ENCODE measurements at regions not wholly inside any gene's neighbourhood (a gene's known extent, or its start where the extent isn't known, plus 50 kb on each side); places are given as distances from the start of the nearest gene placed in this dataset.

DNA sequence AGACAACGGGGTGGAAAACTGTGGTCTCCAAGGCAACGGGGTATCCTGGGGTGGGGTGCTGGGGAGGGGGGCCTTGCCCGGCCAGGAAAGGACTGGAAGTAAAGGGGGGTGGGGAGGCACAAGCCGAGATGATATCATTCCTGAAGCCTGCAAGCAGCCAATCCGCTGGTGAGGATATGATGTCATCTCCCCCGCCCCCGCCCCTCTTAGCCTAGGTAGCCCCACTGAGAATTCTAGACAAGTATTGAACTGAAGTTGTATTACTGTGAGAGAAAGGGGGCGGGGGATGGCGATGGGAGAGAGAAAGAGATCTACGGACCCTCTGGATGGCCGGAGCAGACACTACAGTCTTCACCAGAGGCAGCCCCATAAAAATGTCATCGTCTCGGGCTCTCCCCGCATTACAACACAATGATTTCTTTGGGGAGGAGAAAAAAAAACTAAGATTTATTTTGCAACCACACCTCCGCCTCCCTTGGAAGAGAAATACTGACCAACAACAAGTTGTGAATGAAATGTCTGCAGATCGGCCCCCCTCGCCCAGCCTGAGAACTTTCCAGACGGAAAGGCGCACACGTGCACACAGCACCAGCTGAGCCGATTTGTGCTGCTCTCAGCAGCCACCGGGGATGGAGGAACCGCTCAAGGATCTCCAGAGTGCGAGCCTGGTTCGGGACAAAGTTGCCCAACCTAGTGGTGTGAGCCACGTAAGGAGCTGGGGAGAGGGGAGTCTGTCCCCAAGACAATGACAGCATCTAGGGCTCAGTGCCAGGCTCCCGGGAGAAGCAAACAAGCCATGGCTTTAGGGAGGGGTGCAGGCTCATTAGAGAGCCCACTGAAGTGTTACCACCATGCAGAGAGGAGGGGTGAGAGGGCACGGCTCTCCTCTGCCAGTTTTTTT lies 222.1 kb downstream of the SOX9 start:
- H3K27ac ChIP-seq = no peak overlapping the region
- TF ChIP-seq, protein P1, sequence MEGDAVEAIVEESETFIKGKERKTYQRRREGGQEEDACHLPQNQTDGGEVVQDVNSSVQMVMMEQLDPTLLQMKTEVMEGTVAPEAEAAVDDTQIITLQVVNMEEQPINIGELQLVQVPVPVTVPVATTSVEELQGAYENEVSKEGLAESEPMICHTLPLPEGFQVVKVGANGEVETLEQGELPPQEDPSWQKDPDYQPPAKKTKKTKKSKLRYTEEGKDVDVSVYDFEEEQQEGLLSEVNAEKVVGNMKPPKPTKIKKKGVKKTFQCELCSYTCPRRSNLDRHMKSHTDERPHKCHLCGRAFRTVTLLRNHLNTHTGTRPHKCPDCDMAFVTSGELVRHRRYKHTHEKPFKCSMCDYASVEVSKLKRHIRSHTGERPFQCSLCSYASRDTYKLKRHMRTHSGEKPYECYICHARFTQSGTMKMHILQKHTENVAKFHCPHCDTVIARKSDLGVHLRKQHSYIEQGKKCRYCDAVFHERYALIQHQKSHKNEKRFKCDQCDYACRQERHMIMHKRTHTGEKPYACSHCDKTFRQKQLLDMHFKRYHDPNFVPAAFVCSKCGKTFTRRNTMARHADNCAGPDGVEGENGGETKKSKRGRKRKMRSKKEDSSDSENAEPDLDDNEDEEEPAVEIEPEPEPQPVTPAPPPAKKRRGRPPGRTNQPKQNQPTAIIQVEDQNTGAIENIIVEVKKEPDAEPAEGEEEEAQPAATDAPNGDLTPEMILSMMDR (conservative IDR thresholded peaks at IDR 0.05) = no peak

DNA sequence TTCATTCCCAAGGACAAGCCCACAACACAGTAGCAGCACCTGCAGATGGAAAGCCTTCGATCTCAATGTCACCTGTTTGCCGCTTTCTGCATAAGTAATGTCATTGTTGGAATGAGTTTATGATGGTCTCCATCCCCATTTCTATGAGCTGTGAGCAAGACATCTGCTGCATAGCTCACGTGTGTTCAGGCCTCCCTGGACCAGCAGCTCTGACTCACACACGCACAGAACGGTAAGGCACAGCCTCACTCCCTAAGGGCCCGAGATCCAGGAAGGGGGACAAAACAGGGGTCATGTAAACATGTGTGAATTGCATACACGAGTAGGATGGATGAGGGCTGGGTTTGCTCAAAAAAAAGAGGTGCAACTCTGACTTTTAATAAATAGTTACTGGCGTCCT lies 223.1 kb downstream of the SOX9 start:
- TF ChIP-seq, protein P1 (conservative IDR thresholded peaks at IDR 0.05) = no peak
- H3K27ac ChIP-seq = no peak overlapping the region

DNA sequence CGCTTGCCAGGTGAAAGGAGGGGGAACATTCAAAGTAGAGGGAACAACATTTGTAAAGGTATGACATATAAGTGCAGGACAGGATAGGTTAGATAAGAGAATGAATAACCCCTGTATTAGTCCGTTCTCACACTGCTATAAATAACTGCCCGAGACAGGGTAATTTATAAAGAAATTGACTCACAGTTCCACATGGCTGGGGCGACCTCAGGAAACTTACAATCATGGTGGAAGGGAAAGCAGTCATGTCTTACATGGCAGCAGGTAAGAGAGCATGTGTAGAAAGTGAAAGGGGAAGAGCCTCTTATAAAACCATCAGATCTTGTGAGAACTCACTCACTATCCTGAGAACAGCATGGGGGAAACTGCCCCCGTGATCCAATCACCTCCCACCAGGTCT lies 223.8 kb downstream of the SOX9 start:
- no peak overlapping the region for H3K27ac ChIP-seq
- TF ChIP-seq, protein P1 (conservative IDR thresholded peaks at IDR 0.05) = no peak

DNA sequence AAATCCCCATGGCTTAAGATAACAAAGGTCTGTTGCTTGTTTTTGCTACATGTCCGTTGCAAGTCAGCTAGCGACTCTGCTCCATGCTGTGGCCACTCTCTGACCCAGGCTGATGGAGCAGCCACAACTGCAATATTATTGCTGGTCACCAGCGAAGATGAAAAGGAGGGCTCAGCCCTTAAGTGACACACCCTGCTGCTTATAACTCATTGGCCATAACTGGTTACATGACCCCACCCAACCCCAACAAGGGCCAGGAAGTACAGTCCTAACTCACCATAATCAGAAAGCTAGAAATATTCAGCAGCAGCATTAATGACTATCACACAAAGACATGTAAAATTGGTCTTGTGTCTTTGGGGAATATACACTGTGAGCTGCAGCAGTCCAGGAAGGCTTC lies 224.3 kb downstream of the SOX9 start:
- TF ChIP-seq, protein P1 (conservative IDR thresholded peaks at IDR 0.05) = no peak
- no peak overlapping the region for H3K27ac ChIP-seq

DNA sequence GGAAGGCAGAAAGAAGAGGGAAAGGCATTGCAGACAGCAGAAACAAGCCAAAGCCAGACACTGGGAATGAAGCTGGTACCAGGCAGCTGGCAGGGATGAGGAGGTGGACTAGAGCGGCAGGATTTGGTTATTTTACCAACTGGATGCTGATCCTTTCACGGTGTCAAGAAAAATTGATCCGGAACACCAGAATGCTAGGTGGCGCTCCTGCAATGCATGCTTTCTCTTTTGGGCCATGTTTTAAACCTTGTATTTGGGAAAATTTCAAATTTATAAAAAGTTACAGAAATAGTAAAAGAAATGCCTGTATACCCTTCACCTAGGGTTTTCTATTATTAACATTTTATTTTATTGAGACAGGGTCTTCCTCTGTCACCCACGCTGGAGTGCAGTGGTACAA lies 224.7 kb downstream of the SOX9 start:
- H3K27ac ChIP-seq = no peak overlapping the region
- TF ChIP-seq, protein P1 (conservative IDR thresholded peaks at IDR 0.05) = no peak

DNA sequence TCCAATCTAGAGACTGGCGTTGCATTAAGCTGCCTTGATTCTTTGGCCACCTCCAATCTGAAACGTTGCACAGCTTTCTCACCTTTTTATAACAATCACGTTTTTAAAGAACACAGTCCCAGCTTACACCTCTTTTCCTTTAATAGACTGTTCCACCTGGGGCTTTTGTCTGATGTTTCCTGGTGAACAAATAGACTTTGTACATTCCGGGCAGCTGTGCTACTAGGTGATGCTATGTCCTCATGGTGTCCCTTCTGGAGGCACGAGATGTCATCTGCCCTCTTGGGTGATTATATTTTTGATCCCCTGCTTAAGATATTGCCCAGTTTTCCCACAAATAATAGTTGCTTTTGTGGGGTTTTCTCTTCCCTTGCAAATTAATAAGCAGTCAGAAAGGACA lies 225.5 kb downstream of the SOX9 start:
- H3K27ac ChIP-seq = no peak overlapping the region
- TF ChIP-seq, protein P1 (conservative IDR thresholded peaks at IDR 0.05) = no peak

DNA sequence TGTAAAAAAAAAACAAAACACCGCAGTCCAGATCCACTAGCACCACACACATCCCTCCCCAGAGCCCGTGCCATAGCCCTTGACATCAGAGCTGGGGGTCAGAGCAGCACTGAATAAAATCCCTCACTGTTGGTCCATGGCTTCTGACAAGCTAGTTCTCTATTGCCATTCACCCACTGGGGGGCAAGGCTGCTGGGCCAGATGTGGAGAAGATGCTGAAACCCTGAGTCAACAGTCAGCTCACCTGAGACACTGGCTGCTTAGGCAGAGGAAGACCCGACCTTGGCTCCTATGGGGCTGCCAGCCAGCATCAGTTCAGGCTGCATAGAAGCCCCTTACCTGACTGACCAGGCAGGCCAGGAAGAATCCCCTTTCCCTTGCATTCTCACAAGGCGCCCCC lies 228.2 kb downstream of the SOX9 start:
- H3K27ac ChIP-seq = peak overlapping the region; percentile 42
- TF ChIP-seq, protein P1 (conservative IDR thresholded peaks at IDR 0.05) = no peak
